Fibroblast of mammary gland (primary cell): ENCODE measurements at regions not wholly inside any gene's neighbourhood (a gene's known extent, or its start where the extent isn't known, plus 50 kb on each side); places are given as distances from the start of the nearest gene placed in this dataset.

Source experiments
- DNase-seq: peaks from one replicate; pipeline ENCODE4 v3.0.0-alpha.2; 2010; ENCODE audit warnings: low read depth
- H3K4me3 ChIP-seq: 2 replicates; pipeline ENCODE4 v1.5.1; 2011; ENCODE audit warnings: low read depth, mild to moderate bottlenecking, low read length, moderate library complexity; ENCODE audit not compliant: control insufficient read depth
- TF ChIP-seq, protein P1 (sequence below): conservative IDR thresholded peaks from 2 replicates; pipeline ENCODE4 v1.5.1; 2011; ENCODE audit warnings: low read depth, low read length, inconsistent platforms; ENCODE audit not compliant: control insufficient read depth, insufficient read depth

DNA sequence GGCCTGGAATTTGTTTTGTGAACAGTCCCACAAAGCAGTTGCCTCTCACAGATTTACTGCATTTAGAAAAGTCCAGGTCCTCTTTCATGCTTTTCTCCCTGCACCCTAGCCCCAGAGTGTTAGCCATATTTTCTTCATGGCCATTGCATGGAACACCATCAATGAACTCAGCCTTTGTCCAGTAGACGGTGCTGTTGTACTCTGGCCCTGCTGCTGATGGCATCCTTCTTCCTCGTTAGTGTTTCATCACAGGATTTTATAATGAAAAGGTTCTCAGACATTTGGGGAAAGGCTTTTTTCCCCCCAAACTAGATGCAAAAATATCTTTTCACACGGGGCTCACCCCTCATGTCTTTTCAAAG is 93.0 kb upstream of the SLC25A13 start:
- peak; percentile 49 for DNase-seq
- TF ChIP-seq, protein P1, sequence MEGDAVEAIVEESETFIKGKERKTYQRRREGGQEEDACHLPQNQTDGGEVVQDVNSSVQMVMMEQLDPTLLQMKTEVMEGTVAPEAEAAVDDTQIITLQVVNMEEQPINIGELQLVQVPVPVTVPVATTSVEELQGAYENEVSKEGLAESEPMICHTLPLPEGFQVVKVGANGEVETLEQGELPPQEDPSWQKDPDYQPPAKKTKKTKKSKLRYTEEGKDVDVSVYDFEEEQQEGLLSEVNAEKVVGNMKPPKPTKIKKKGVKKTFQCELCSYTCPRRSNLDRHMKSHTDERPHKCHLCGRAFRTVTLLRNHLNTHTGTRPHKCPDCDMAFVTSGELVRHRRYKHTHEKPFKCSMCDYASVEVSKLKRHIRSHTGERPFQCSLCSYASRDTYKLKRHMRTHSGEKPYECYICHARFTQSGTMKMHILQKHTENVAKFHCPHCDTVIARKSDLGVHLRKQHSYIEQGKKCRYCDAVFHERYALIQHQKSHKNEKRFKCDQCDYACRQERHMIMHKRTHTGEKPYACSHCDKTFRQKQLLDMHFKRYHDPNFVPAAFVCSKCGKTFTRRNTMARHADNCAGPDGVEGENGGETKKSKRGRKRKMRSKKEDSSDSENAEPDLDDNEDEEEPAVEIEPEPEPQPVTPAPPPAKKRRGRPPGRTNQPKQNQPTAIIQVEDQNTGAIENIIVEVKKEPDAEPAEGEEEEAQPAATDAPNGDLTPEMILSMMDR = peak; percentile 94

DNA sequence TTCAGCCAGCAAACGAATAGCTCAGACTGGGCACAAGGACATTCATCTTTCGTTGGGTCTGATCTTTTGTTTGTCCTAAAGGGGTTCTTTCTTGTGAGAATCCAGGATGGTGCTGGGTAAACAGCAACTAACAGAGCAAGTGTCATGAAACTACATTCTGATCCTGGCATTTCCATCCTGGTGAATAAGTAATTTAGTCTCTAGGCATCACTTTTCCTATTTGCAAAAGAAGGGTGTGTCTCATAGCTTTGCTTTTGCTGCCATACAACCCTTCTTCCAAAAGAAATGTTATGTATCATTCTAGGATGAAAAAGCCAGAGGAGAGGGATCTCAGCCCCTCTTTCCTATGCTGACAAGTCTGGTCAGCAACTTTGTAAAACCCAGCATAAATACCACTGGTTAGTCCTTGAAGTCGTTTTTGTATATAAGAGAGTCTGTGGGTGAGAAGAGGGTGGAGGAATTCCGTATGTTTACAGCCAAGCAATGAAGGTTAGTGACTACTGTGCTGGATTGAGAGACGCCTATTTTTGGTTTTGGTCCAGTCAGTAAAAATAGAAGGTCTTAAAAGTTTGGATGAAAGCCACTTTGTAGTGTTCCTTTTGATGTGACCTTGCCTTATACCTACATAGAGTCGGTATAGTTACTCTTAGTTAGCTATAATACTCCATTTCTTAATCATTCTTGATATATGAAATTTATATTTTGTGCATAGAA is 88.4 kb upstream of the SLC25A13 start:
- TF ChIP-seq, protein P1 = no peak
- no peak for DNase-seq
- no peak overlapping the region for H3K4me3 ChIP-seq

More for the DNA sequence above, 93.0 kb upstream of the SLC25A13 start:
- H3K4me3 ChIP-seq = no peak overlapping the region

DNA sequence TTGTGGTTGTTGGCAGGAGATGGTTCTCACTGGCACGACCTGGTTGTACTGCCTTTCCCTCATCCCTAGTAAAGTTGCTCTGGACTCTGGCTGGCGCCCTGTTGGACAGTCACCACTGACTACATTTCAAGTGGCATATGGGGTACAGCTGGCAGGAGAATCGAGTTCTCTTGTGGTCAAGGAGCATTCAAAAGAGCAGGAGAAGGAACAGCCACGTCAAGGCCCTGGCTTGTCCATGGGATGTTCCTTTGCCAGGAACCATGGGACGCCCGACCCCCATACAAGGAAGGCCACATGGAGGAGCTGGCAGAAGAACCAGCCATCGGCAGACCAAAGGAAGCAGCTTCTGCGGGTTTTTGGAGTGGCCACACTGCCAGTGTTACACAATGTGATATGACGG is 87.0 kb upstream of the SLC25A13 start:
- DNase-seq = no peak
- no peak overlapping the region for H3K4me3 ChIP-seq
- TF ChIP-seq, protein P1 = no peak

DNA sequence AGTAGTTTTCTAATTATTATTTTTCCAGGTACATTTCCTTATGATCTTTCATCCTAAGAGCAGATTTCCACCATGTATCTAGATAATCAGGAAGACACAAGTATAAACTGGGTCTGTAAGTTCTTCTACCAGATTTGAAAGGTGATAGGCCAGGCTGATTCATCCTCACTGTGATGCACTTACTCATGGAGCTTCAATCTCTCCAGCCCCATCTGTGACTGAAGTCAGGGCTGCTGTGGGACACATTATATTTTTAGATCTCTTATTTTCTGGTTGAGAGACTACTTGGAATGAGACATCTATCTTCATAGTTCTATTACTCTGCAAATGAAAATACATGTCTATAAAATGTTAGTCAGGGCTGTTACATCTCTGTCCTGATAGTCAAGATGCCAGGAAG is 85.5 kb upstream of the SLC25A13 start:
- peak; percentile 61 for DNase-seq
- TF ChIP-seq, protein P1 = no peak
- no peak overlapping the region for H3K4me3 ChIP-seq

GRCh38 chr7:96402913-96403312 is 81.0 kb upstream of the SLC25A13 start:
- no peak for DNase-seq
- TF ChIP-seq, protein P1 = no peak
- H3K4me3 ChIP-seq = no peak overlapping the region

- TF ChIP-seq, protein P1 = no peak
- no peak overlapping the region for H3K4me3 ChIP-seq
- no peak for DNase-seq
Observed at GRCh38 chr7:96401200-96401599, 79.3 kb upstream of the SLC25A13 start.

GRCh38 chr7:96400518-96400917 is 78.6 kb upstream of the SLC25A13 start:
- peak; percentile 32 for DNase-seq
- no peak overlapping the region for H3K4me3 ChIP-seq
- TF ChIP-seq, protein P1 = no peak
